Endothelial cell of umbilical vein (primary cell): ENCODE measurements at regions not wholly inside any gene's neighbourhood (a gene's known extent, or its start where the extent isn't known, plus 50 kb on each side); places are given as distances from the start of the nearest gene placed in this dataset. TPM values are rescaled to one million over a fixed set of nuclear protein-coding genes. Genes with fewer than 3 reads are reported as not detected.

Experiments
- BruUV-seq: library from RNA; stranded (reverse); fragments of 400-500 nt; replicated peaks from 2 replicates; lab custom pipeline; 2021; lab: Mats Ljungman, UMichigan
- CTCF ChIA-PET: fragments of 300-600, 350-600 bp; sonication (Branson Sonifier 250); formaldehyde crosslinking; loops from one replicate; lab custom pipeline; 2021; ENCODE audit warnings: antibody characterized with exemption, inconsistent platforms; lab: Charles Lee
- POLR2A ChIA-PET: fragments of 300-600, 350-600 bp; sonication (Branson Sonifier 250); formaldehyde crosslinking; loops from one replicate; lab custom pipeline; 2021; ENCODE audit warnings: antibody characterized with exemption, inconsistent platforms; lab: Charles Lee
- DNase-seq: peaks from one replicate; pipeline ENCODE4 v3.0.0-alpha.2; 2011; ENCODE audit warnings: low read depth, low spot score
- FAIRE-seq: peaks from 2 replicates; lab custom pipeline; 2011; peaks lifted over from hg19 to GRCh38; lab: Jason Lieb, UNC
- H2AFZ ChIP-seq: 2 replicates; pipeline ENCODE4 v1.6.0; 2012; ENCODE audit warnings: low read depth, low read length, control low read depth, inconsistent platforms
- H3K27ac ChIP-seq: 2 replicates; pipeline ENCODE4 v1.5.1; 2011; ENCODE audit warnings: low read depth, mild to moderate bottlenecking, control low read depth, low read length, moderate library complexity; ENCODE audit not compliant: insufficient read depth
- H3K27me3 ChIP-seq, 2 experiments: 2 replicates each; pipeline versions ENCODE4 v1.6.0 to v1.6.1; 2011; ENCODE audit warnings: low read length in 2 of 2, mixed read lengths in 1 of 2; ENCODE audit not compliant: control insufficient read depth in 2 of 2, insufficient read depth in 2 of 2
- H3K36me3 ChIP-seq, 2 experiments: 2 replicates in 1 of 2; 3 replicates in 1 of 2; pipeline ENCODE4 v1.5.1; 2011; ENCODE audit warnings: low read length in 2 of 2, mild to moderate bottlenecking in 1 of 2, moderate library complexity in 1 of 2; ENCODE audit not compliant: control insufficient read depth in 2 of 2, insufficient read depth in 2 of 2; ENCODE audit errors: extremely low read depth in 1 of 2
- H3K4me1 ChIP-seq: 3 replicates; pipeline ENCODE4 v1.5.1; 2011; ENCODE audit warnings: mild to moderate bottlenecking, low read length; ENCODE audit not compliant: control insufficient read depth, insufficient read depth; ENCODE audit errors: extremely low read depth
- H3K4me2 ChIP-seq: 2 replicates; pipeline ENCODE4 v1.6.1; 2011; ENCODE audit warnings: low read length, control low read depth, mixed read lengths; ENCODE audit not compliant: insufficient read depth
- H3K4me3 ChIP-seq, 3 experiments: fragments of 200-600 bp in 1 of 3; sonication (generic), shearing (Covaris generic) in 1 of 3; replicated peaks in 1 of 3; 2 replicates each; pipeline ENCODE4 v1.5.1; 2011 to 2016; ENCODE audit warnings: control low read depth in 3 of 3, low read length in 3 of 3, mild to moderate bottlenecking in 2 of 3, inconsistent platforms in 1 of 3, low read depth in 1 of 3, moderate library complexity in 1 of 3; ENCODE audit not compliant: insufficient read depth in 1 of 3
- H3K79me2 ChIP-seq: 2 replicates; pipeline ENCODE4 v1.6.0; 2012; ENCODE audit warnings: low read length, inconsistent platforms; ENCODE audit not compliant: control insufficient read depth, insufficient read depth
- H3K9ac ChIP-seq: replicated peaks from 2 replicates; pipeline ENCODE3; 2011; ENCODE audit warnings: low read length, control low read depth; ENCODE audit not compliant: insufficient read depth; ENCODE audit errors: extremely low read depth
- H3K9me1 ChIP-seq: replicated peaks from 3 replicates; pipeline ENCODE4 v1.6.0; 2011; ENCODE audit warnings: mild to moderate bottlenecking, low read length; ENCODE audit not compliant: control insufficient read depth, insufficient read depth; ENCODE audit errors: extremely low read depth
- H3K9me3 ChIP-seq: replicated peaks from 2 replicates; pipeline ENCODE4 v1.5.1; 2012; ENCODE audit warnings: low read length, inconsistent platforms; ENCODE audit not compliant: control insufficient read depth, insufficient read depth
- H4K20me1 ChIP-seq: replicated peaks from 2 replicates; pipeline ENCODE3; 2011; ENCODE audit warnings: mild to moderate bottlenecking, low read length; ENCODE audit not compliant: control insufficient read depth, insufficient read depth; ENCODE audit errors: extremely low read depth
- JUN ChIP-seq: IDR thresholded peaks from 2 replicates; pipeline ENCODE4 v1.6.1; 2011; ENCODE audit warnings: borderline replicate concordance, low read depth; ENCODE audit not compliant: insufficient read length, insufficient read depth
- MAX ChIP-seq: IDR thresholded peaks from 2 replicates; pipeline ENCODE4 v1.6.1; 2011; ENCODE audit not compliant: insufficient read depth, insufficient read length
- POLR2A ChIP-seq: IDR thresholded peaks from 2 replicates; pipeline ENCODE4 v1.6.1; 2012; ENCODE audit warnings: low read depth, mild to moderate bottlenecking, control low read depth, low read length
- dilution Hi-C: fragments of 300-500 bp; cut with MboI; formaldehyde crosslinking; loops from one replicate; pipeline ENCODE4 v1.15.0; 2019; ENCODE audit warnings: low sequenced_read_pairs; ENCODE audit not compliant: extremely low pct_ligation_motif_present
- intact Hi-C: fragments of 100-400 bp; cut with micrococcal nuclease; formaldehyde crosslinking; loops from one replicate; pipeline ENCODE4 v1.10.0; 2022
- small RNA-seq: library from RNA; depleted of rRNA; stranded (forward); fragments of <200 nt; gene quantifications from one replicate; pipeline ENCODE3, GENCODE V24; 2012; ENCODE audit warnings: low replicate concordance, low read depth; ENCODE audit not compliant: insufficient read depth, insufficient read length

GRCh38 chr2:211306929-211307328 is 750.5 kb downstream of the CPS1 start:
- Histone ChIP-seq H3K36me3 (no peaks in the 10 kb centered on the region), H3K4me2 (no peak overlapping the region), H4K20me1 (no peaks in the 10 kb centered on the region), H3K27ac (no peak overlapping the region), H3K27me3 (no peaks in the 10 kb centered on the region), H3K9ac (no peak overlapping the region), H2AFZ (no peak overlapping the region), H3K9me3 (peaks cover 3% of the 10 kb centered on the region), H3K79me2 (no peaks in the 10 kb centered on the region), H3K4me1 (no peaks in the 10 kb centered on the region), H3K4me3 (no peak overlapping the region), H3K9me1 (no peaks in the 10 kb centered on the region)
- dilution Hi-C loops = no loop called here
- ChIA-PET CTCF (no interaction called here), POLR2A (no interaction called here)
- DNase-seq (no peak), FAIRE-seq (no peak)
- BruUV-seq = no TSS peak
- no peak for TF ChIP-seq MAX
- no peak for TF ChIP-seq POLR2A
- TF ChIP-seq JUN = no peak
- intact Hi-C loops = no loop called here

Small RNA genes in the stretch of these regions (small RNA-seq; reads per million reads assigned to genes)
- gene AC013404.1 = not detected
